ENCODE measurements at regions not wholly inside any gene's neighbourhood (a gene's known extent, or its start where the extent isn't known, plus 50 kb on each side); places are given as distances from the start of the nearest gene placed in this dataset.

DNA sequence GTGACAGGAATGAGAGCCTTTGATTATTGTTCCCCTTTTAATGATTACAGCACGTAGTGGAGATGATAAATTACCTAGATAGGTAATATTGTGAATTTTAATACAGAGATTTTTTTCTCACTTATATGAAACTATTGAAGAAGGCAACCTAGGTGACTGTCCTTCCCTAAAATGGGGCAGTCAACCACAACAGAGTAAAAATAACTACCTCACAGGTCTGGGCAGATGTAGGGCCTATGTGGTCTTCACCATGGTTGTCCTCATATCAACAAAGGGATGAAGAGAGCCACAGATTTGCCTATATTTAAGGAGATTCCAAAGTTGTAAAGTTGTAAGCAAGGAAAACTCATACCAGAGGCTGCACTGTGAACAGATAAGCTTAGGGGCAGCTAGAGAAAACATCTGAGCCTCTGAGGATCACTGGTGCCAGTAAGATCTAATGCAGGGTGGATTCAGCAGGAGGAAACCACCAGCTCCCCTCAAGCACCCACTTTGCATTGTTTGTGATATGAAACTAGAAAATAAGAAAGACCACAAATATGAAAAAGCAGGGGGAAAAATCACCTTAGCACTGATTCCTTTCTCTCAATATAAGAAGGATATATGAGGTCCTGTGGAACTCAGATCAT, 547.9 kb upstream of the GALNTL6 start:
- Histone ChIP-seq H3K27me3 (ENCODE audit: control insufficient read depth, insufficient read depth, low read length) (no peaks in the 10 kb centered on the region), H3K36me3 (ENCODE audit: control insufficient read depth, insufficient read depth, low read length) (no peaks in the 10 kb centered on the region), H3K9me3 (ENCODE audit: control insufficient read depth, insufficient read depth, low read length) (no peaks in the 10 kb centered on the region), H3K27ac (ENCODE audit: low read length) (no peak overlapping the region), H3K4me1 (ENCODE audit: control insufficient read depth, insufficient read depth, low read length) (no peaks in the 10 kb centered on the region), H3K4me3 (ENCODE audit: low read length) (no peak overlapping the region)
- no peak overlapping the region for H3K4me3 Mint-ChIP-seq
- no CpG with 5 or more reads among the region's 1 CpG for WGBS (ENCODE audit: insufficient coverage)
- no peak for DNase-seq
- no peak for ATAC-seq
- TF ChIP-seq, protein P1, sequence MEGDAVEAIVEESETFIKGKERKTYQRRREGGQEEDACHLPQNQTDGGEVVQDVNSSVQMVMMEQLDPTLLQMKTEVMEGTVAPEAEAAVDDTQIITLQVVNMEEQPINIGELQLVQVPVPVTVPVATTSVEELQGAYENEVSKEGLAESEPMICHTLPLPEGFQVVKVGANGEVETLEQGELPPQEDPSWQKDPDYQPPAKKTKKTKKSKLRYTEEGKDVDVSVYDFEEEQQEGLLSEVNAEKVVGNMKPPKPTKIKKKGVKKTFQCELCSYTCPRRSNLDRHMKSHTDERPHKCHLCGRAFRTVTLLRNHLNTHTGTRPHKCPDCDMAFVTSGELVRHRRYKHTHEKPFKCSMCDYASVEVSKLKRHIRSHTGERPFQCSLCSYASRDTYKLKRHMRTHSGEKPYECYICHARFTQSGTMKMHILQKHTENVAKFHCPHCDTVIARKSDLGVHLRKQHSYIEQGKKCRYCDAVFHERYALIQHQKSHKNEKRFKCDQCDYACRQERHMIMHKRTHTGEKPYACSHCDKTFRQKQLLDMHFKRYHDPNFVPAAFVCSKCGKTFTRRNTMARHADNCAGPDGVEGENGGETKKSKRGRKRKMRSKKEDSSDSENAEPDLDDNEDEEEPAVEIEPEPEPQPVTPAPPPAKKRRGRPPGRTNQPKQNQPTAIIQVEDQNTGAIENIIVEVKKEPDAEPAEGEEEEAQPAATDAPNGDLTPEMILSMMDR (IDR thresholded peaks at IDR 0.05), result no peak
- H3K27ac Mint-ChIP-seq, result no peak overlapping the region
- H3K27me3 Mint-ChIP-seq (ENCODE audit: low read depth in 2 of 2), result no peaks in the 10 kb centered on the region
- peaks cover 18 to 24% of the 10 kb centered on the region in 2 donors for H3K9me3 Mint-ChIP-seq
- H3K4me1 Mint-ChIP-seq, result no peaks in the 10 kb centered on the region
- intact Hi-C loops (cut with micrococcal nuclease), result no loop called here
- H3K36me3 Mint-ChIP-seq, result no peaks in the 10 kb centered on the region

DNA sequence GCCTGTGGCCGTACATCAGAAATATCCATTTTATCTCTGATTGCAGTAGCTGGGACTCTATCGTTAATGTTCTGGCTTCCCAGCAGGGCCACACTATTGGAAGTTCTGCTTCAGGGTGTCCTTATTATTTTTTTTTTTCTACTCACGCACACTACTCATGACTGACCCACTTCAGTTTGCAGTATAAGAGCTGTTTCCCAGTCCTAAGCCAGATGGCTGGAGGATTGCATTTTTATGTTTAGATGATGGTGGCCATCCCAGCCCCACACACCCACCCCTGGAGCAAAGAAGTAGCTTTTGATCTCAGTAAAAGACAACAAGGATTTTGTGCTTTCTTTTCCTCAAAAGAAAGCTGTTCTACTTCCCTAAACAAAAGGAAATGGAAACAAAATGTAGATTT, 557.0 kb upstream of the GALNTL6 start:
- ATAC-seq (no peak), DNase-seq (no peak)
- H3K36me3 Mint-ChIP-seq, result no peaks in the 10 kb centered on the region
- H3K27ac Mint-ChIP-seq, result no peak overlapping the region
- Histone ChIP-seq H3K36me3 (ENCODE audit: control insufficient read depth, insufficient read depth, low read length) (no peaks in the 10 kb centered on the region), H3K27me3 (ENCODE audit: control insufficient read depth, insufficient read depth, low read length) (no peaks in the 10 kb centered on the region), H3K9me3 (ENCODE audit: control insufficient read depth, insufficient read depth, low read length) (no peaks in the 10 kb centered on the region), H3K4me1 (ENCODE audit: control insufficient read depth, insufficient read depth, low read length) (no peaks in the 10 kb centered on the region), H3K27ac (ENCODE audit: low read length) (no peak overlapping the region), H3K4me3 (ENCODE audit: low read length) (no peak overlapping the region)
- TF ChIP-seq, protein P1 (IDR thresholded peaks at IDR 0.05), result no peak
- intact Hi-C loops (cut with micrococcal nuclease), result no loop called here
- H3K4me1 Mint-ChIP-seq, result no peaks in the 10 kb centered on the region
- H3K9me3 Mint-ChIP-seq, result peaks cover 10 to 15% of the 10 kb centered on the region in 2 donors
- no peak overlapping the region for H3K4me3 Mint-ChIP-seq
- WGBS (ENCODE audit: insufficient coverage), result 90% methylated on average over 3 of the region's 3 CpGs
- no peaks in the 10 kb centered on the region for H3K27me3 Mint-ChIP-seq (ENCODE audit: low read depth in 2 of 2)

DNA sequence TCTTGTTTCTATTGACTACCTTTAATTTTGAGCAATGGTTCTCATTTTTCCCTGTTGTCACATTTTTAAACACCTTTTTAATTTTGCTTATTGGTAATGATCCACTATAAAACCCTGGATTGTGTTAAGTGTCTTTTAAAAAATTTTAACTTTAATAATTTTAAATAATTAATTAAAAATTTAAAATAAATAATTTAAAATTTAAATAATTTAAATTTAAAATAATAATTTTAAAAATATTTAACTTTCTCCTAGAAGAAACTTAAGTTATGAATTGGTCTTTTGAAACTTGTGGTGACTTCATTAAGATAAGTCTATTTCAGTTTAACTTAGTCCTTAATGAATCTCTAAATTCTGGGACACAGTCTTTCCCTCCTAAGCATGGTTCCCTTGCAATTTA, 566.3 kb upstream of the GALNTL6 start:
- DNase-seq, result no peak
- Mint-ChIP-seq H3K27ac (no peak overlapping the region), H3K36me3 (no peaks in the 10 kb centered on the region), H3K4me3 (no peak overlapping the region), H3K9me3 (peaks cover 10 to 20% of the 10 kb centered on the region in 2 donors), H3K4me1 (no peaks in the 10 kb centered on the region), H3K27me3 (ENCODE audit: low read depth in 2 of 2) (no peaks in the 10 kb centered on the region)
- Histone ChIP-seq H3K27ac (ENCODE audit: low read length) (no peak overlapping the region), H3K36me3 (ENCODE audit: control insufficient read depth, insufficient read depth, low read length) (no peaks in the 10 kb centered on the region), H3K4me3 (ENCODE audit: low read length) (no peak overlapping the region), H3K27me3 (ENCODE audit: control insufficient read depth, insufficient read depth, low read length) (no peaks in the 10 kb centered on the region), H3K9me3 (ENCODE audit: control insufficient read depth, insufficient read depth, low read length) (no peaks in the 10 kb centered on the region), H3K4me1 (ENCODE audit: control insufficient read depth, insufficient read depth, low read length) (no peaks in the 10 kb centered on the region)
- TF ChIP-seq, protein P1 (IDR thresholded peaks at IDR 0.05), result no peak
- intact Hi-C loops (cut with micrococcal nuclease), result no loop called here
- ATAC-seq, result no peak

DNA sequence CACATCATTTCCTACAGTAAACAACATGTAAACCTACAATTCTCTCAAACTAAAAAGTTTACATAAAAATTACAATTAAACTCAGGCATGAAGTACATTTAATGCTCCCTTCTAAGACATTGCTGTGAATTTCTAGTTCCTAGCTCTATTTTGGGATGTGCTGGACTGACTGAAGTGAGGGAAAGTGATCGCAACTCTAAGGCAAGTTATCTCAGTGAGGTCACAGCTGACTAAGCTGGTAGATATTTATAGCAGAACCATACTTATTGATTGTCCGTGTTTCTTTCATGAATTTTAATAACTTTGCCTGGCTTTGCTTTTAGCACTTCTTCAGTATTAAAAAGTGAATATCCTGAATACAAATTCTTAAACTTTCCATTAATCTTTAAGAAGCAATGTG, 570.4 kb upstream of the GALNTL6 start:
- no peaks in the 10 kb centered on the region for H3K4me1 ChIP-seq (ENCODE audit: control insufficient read depth, insufficient read depth, low read length)
- H3K4me3 ChIP-seq (ENCODE audit: low read length), result no peak overlapping the region
- Mint-ChIP-seq H3K27ac (no peak overlapping the region), H3K27me3 (ENCODE audit: low read depth in 2 of 2) (no peaks in the 10 kb centered on the region), H3K4me1 (no peaks in the 10 kb centered on the region), H3K4me3 (no peak overlapping the region), H3K36me3 (no peaks in the 10 kb centered on the region), H3K9me3 (peaks cover 5 to 12% of the 10 kb centered on the region in 2 donors)
- H3K9me3 ChIP-seq (ENCODE audit: control insufficient read depth, insufficient read depth, low read length), result no peaks in the 10 kb centered on the region
- no peak for DNase-seq
- 100% methylated on average over 2 of the region's 2 CpGs for WGBS (ENCODE audit: insufficient coverage)
- no peaks in the 10 kb centered on the region for H3K27me3 ChIP-seq (ENCODE audit: control insufficient read depth, insufficient read depth, low read length)
- ATAC-seq, result no peak
- TF ChIP-seq, protein P1 (IDR thresholded peaks at IDR 0.05), result no peak
- H3K27ac ChIP-seq (ENCODE audit: low read length), result no peak overlapping the region
- intact Hi-C loops (cut with micrococcal nuclease), result no loop called here
- no peaks in the 10 kb centered on the region for H3K36me3 ChIP-seq (ENCODE audit: control insufficient read depth, insufficient read depth, low read length)
